NCI-H69 (cell line): ENCODE measurements at regions not wholly inside any gene's neighbourhood (a gene's known extent, or its start where the extent isn't known, plus 50 kb on each side); places are given as distances from the start of the nearest gene placed in this dataset.
"Not testable (repeated sequence)": the region's sequence is repeated elsewhere in the genome, so short reads cannot be mapped to it uniquely, and the experiment has no call there.

Experiments
- DNase-seq: peaks from one replicate; lab custom pipeline; 2025; lab: John Stamatoyannopoulos, UW

GRCh38 chr12:69028941-69029729 lies 96.2 kb upstream of the CPM start:
- no peak for DNase-seq

GRCh38 chr12:69030321-69030720 lies 97.3 kb upstream of the CPM start:
- no peak for DNase-seq

GRCh38 chr12:69036533-69036932 lies 103.6 kb upstream of the CPM start:
- no peak for DNase-seq

- DNase-seq = no peak
These were observed 104.0 kb upstream of the CPM start for GRCh38 chr12:69036999-69037398.

GRCh38 chr12:69039911-69040310 lies 106.9 kb upstream of the CPM start:
- no peak for DNase-seq

- no peak for DNase-seq
These were observed 109.6 kb upstream of the CPM start for GRCh38 chr12:69042557-69042956.

GRCh38 chr12:69042970-69043369 lies 110.0 kb upstream of the CPM start:
- peak; percentile 66 for DNase-seq

GRCh38 chr12:69044887-69045286 lies 111.9 kb upstream of the CPM start:
- no peak for DNase-seq

- no peak for DNase-seq
These were observed 112.5 kb upstream of the CPM start for GRCh38 chr12:69045430-69045829.

GRCh38 chr12:69046363-69046762 lies 113.4 kb upstream of the CPM start:
- no peak for DNase-seq

- DNase-seq = no peak
These were observed 113.9 kb upstream of the CPM start for GRCh38 chr12:69046920-69047319.

- no peak for DNase-seq
These were observed 115.0 kb upstream of the CPM start for GRCh38 chr12:69047990-69048389.

- not testable (repeated sequence) for DNase-seq
These were observed 116.9 kb upstream of the CPM start for GRCh38 chr12:69049855-69050254.

GRCh38 chr12:69052613-69053408 lies 119.8 kb upstream of the CPM start:
- DNase-seq = no peak

GRCh38 chr12:69054343-69055056 lies 121.5 kb upstream of the CPM start:
- DNase-seq = no peak

- DNase-seq = no peak
These were observed 122.3 kb upstream of the CPM start for GRCh38 chr12:69055280-69055679.

GRCh38 chr12:69055706-69056105 lies 122.7 kb upstream of the CPM start:
- DNase-seq = no peak

GRCh38 chr12:69056743-69057515 lies 124.0 kb upstream of the CPM start:
- no peak for DNase-seq

- DNase-seq = no peak
These were observed 124.8 kb upstream of the CPM start for GRCh38 chr12:69057742-69058141.

- DNase-seq = no peak
These were observed 126.8 kb upstream of the CPM start for GRCh38 chr12:69059465-69060457.

GRCh38 chr12:69061574-69061973 lies 128.6 kb upstream of the CPM start:
- DNase-seq = no peak
